ENCODE measurements at regions not wholly inside any gene's neighbourhood (a gene's known extent, or its start where the extent isn't known, plus 50 kb on each side); places are given as distances from the start of the nearest gene placed in this dataset.
"Not testable (repeated sequence)": the region's sequence is repeated elsewhere in the genome, so short reads cannot be mapped to it uniquely, and the experiment has no call there.

- peak; percentile 48 for DNase-seq (ENCODE audit: low read depth)
Observed at GRCh38 chr2:150371044-150371818, 116.2 kb downstream of the RND3 start.

GRCh38 chr2:150370561-150370960 is 116.9 kb downstream of the RND3 start:
- DNase-seq (ENCODE audit: low read depth): no peak

DNA sequence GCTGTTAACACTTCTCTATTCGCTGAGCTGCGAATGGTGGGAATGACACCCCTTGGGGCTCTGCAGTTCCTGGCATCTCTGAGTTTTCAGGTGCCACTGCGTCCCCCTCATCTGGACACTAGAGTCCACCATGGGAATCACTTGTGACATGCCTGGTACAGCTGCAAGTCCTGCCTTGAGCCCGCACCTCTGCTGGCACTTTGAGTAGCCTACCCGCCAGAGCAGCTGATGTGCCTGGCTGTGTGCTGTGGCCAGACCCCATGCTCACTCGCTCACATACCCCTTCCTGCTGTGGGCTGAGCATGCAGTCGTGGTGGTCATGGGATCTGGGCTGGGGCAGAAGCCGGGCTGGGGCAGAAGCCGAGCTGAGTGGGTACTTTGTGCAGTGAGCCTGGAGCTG is 117.6 kb downstream of the RND3 start:
- no peak for DNase-seq (ENCODE audit: low read depth)

DNA sequence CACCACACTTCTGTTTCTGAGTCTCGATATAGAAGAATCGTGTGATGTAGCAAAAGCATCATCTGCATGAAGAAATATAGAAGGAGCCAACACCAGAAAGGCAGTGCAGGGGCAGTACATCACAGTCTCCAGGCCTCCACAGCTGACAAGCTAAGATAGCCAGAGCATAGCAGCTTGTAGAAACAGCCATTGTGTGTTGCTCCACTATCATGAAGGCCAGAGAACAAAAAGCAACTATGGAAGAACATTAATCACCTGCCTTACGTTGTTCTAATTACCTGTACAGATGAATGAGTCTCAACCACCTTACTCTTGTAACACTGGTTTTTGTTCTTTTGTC is 129.0 kb downstream of the RND3 start:
- peak; percentile 29 for DNase-seq (ENCODE audit: low read depth)

GRCh38 chr2:150357770-150358467 is 129.5 kb downstream of the RND3 start:
- peak; percentile 64 for DNase-seq (ENCODE audit: low read depth)

- no peak for DNase-seq (ENCODE audit: low read depth)
Observed at GRCh38 chr2:150355440-150355839, 132.0 kb downstream of the RND3 start.

DNA sequence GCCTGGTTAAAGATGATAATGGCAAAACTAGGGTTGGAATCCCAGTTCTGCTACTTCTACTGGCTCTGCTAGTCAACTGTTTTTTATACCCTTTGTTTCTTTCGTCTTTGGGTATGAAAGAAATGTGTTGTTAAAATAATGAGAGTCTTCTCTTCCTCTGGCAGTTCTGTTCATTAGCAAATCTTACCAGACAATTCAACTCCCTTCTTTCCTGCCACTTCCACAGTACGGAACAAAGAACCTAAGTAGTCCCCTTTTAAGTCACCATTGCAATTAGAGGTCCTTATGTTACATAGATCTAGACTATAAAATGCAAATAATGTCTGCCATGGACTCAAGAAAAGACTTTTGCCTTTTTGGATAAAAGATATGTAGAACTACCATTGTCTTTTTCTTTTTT is 134.1 kb downstream of the RND3 start:
- no peak for DNase-seq (ENCODE audit: low read depth)

DNA sequence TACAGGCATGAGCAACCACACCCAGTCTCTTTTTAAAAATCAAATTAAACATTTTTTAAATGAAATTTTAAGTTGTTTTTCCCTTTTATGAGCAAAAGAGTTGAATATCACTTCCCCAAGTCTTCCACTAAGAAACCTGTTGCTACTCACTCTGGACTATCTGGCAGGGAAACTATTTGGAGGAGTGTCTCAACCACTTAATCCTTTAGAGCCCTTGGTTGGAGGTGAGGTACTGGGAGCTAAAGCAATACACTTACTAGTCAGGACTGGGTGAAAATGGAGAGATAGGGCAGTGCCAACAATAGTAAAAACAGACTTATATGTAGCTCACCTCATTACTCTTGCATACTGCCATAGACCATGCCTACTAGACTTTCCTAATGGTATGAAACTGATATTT is 135.5 kb downstream of the RND3 start:
- no peak for DNase-seq (ENCODE audit: low read depth)

DNA sequence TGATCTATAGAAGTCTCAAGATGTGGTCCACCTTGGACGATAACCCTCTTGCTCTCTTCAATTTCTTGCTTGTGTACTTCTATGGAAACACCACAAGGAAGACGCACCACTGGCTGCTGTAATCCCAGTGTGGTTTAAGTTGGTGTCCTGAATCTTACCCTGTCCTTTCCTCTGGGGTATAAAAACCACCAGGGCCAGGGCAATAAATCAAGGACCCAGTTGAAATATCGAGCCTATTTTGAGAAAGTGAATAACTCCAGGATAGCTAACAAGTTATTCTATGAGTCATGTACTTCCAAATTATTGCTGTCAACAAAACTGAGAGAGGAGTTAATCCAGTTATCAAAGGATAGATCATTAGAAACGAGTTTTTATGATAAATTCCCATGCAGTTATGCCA is 137.0 kb downstream of the RND3 start:
- DNase-seq (ENCODE audit: low read depth): no peak

DNA sequence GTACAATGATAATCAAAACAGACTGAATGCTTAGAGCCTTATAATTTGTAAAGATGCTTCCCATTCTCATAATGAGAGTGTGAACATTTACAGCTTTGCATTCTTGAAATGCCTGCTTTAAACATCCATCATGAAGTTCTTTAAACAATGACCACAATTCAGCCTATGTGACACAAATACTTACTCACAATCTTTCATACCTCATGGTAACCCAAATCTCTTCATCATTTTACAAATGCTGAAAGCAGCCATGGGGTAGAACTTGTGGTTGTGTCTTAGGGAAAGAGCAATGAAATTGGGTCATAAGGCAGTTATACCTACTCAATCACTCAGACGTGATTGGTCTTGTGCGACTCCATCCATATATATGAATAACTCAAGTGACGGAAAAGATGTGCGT is 140.7 kb downstream of the RND3 start:
- no peak for DNase-seq (ENCODE audit: low read depth)

DNA sequence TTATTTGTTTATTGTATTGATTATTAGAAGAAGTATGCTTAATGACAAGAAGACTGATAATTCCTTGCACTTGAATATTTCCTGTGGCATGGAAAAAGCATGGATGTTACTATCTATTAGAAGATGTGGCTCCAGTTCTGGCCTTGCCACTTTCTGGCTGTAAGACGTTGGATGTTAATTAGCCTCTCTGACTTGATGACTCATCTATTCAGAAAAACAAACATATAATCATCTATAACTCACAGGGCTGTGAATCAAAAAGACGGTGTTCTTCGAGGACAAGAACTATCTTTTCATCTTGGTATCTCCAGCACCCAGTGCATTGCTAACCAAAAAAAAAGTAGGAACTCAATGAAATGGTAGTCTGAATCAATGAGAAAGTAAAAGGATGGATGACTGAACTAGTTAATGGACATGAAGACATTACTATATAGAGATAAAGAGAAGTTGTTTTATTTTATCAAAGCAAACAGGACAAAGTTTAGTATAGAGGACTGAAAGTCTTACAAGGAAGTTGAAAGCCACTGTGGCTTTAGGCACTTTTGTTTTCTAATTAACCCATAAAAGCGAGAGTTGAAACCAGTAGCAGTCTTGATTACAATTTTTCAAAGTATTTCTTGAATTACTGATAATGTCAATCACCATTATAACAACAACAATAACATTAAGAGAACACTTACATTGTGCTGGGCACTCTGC is 145.3 kb downstream of the RND3 start:
- DNase-seq (ENCODE audit: low read depth): no peak

DNA sequence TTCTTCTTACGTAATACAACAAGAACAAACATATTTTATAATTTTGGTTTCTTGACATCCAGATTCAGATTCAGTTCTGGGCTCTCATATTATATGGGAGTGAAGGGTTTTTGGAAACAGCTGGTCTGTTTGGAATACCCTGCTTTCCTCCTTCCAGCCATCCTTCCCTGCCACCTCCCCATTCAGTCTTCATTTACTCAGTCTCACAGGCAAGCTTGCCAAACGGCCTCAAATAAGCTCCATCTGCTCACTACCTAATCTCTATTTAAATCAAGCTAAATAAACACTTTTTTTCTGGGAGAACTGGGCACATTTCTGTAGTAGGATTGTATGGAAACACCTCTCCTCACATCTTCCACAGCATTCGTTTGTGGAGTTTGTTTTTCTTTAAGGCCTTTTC is 147.5 kb downstream of the RND3 start:
- no peak for DNase-seq (ENCODE audit: low read depth)

DNA sequence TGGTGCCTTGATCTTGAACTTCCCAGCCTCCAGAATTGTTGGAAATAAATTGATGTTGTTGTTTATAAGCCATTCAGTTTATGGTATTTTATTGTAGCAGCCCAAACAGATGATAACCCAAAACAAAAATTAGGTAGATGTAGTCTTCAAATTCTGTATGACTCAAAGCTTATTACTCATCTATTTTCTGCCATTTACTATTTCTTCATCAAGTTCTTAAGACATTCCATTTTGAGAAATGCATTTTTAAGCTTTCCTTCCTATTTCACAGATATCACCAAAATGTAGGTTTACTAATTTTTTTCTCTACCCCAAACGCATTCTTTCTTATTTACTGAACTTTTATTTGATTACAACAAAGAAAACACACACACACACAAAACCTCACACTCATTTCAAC is 148.2 kb downstream of the RND3 start:
- DNase-seq (ENCODE audit: low read depth): peak; percentile 24

- no peak for DNase-seq (ENCODE audit: low read depth)
Observed at GRCh38 chr2:150335596-150335995, 151.9 kb downstream of the RND3 start.

GRCh38 chr2:150332383-150332782 is 155.1 kb downstream of the RND3 start:
- no peak for DNase-seq (ENCODE audit: low read depth)

DNA sequence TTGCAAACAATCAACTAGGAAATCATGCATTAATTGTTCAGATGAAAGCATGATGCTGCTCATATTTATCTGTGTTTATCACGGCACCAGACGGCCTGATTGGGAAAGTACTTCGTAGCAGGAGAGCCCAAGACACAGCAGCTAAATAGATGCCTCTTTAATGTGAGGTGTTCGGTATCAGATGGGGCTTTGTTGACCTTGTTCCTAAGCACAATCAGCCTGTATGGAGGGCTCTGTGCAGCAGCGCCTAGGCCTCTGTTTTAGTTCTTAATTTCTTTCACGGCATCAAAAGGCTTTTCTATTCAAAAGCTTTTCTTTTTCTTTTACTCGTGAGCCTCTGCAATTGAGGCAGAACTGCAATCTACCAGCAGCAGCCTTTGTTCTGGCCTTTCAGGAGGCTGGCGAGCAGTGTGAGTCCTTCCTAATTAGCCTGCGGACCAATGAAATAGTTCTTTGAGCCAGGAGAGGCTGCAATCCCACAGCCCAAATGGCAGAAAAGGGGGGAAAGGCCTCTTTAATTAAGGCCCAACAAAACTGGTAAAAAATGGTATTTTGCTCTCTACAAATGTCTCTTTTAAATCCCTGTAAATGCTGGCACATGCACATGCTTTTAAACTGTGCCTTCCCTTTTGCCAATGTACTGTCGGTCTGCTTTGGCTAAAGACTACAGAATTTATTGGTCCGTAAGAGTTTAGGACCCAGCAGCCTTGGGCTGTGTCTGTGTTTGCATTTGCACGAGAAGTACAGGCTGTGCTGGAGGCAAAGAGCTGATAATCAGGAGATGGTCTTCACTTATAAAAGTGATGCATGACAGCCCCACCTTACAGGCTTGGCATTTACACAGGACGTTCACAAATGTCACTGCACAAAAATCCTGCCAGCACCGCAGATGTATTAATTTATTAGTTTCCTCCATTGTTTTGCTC is 159.6 kb downstream of the RND3 start:
- no peak for DNase-seq (ENCODE audit: low read depth)

DNA sequence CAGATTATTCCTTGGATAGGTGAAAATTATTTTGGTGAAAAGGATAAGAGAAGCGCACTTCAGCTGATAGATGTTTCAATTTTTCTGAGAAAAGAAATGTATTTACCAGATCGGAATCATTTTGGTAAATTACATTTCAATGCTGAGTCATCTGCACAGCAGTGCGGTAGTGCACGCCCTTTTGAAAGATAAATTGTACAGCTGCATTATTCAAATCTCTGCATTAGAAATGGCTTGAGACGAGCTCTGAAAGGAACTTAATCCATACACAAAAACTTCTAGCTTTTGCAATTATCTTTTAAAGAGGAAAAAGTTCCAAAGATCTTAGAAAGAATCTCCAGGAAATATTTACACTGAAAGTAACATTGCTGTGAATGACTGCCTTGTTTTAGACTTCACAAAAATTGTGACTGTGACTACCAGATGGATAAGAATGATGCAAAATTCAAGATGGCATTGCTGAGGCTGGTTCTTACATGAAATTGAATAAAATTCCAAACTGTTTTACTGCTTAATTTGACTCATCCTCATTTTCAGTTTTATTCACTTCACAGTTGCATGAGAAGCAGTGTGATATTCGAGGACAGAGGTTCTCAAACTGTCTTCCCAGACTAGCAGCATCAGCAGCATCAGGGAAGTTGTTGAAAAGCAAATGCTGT is 161.7 kb downstream of the RND3 start:
- no peak for DNase-seq (ENCODE audit: low read depth)

DNA sequence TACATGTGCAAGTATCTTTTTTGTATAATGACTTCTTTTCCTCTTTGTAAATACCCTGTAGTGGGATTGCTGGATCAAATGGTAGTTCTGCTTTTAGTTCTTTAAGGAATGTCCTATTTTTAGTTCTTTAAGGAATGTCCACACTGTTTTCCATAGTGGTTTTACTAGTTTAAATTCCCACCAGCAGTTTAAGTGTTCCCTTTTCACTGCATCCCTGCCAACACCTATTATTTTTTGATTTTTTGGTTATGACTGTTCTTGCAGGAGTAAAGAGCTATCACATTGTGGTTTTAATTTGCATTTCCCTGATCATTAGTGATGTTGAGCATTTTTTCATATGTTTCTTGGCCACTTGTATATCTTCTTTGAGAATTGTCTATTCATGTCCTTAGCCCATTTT is 164.4 kb downstream of the RND3 start:
- not testable (repeated sequence) for DNase-seq (ENCODE audit: low read depth)

DNA sequence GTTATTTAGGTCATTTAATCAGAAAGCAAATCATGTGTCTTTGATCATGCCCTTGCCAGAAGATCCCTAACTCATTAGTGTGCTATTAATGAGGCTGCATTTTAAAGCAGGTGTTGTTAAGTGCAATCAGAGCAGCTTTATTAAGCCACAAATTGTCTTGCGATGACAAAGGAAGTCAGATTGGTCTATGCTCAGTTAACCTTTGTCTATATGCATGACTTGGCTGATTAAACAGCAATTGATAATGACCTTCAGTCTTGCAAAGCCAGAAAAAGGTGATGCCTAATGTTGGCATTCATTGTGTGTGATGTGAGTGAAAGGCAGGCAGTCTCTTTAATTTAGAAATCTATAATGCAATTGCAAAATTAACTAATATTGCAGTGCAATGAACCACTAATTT is 166.9 kb downstream of the RND3 start:
- no peak for DNase-seq (ENCODE audit: low read depth)

- no peak for DNase-seq (ENCODE audit: low read depth)
Observed at GRCh38 chr2:150319658-150320555, 167.6 kb downstream of the RND3 start.

- DNase-seq (ENCODE audit: low read depth): no peak
Observed at GRCh38 chr2:150319085-150319484, 168.4 kb downstream of the RND3 start.

All from amniotic epithelial cell (primary cell).